GM10248 (cell line): ENCODE measurements at regions not wholly inside any gene's neighbourhood (a gene's known extent, or its start where the extent isn't known, plus 50 kb on each side); places are given as distances from the start of the nearest gene placed in this dataset.

ENCODE experiments used
- CTCF ChIA-PET: fragments of 300-600 bp; sonication (Branson Sonifier 250); formaldehyde crosslinking; extraction: SDS; loops from one replicate; lab custom pipeline; 2021; ENCODE audit warnings: antibody characterized with exemption; lab: Yijun Ruan, JAX
- POLR2A ChIA-PET: fragments of 350-650 bp; sonication (Branson Sonifier 250); formaldehyde crosslinking; extraction: SDS; loops from one replicate; lab custom pipeline; 2020; ENCODE audit warnings: antibody characterized with exemption; lab: Yijun Ruan, JAX
- DNase-seq: peaks from one replicate; pipeline ENCODE4 v3.0.0; 2012; ENCODE audit errors: extremely low spot score
- TF ChIP-seq, protein P1 (sequence below): IDR thresholded peaks from 2 replicates; pipeline ENCODE4 v1.5.1; 2012; ENCODE audit warnings: mild to moderate bottlenecking, low read depth; ENCODE audit errors: extremely low read depth, missing control alignments, control extremely low read depth

DNA sequence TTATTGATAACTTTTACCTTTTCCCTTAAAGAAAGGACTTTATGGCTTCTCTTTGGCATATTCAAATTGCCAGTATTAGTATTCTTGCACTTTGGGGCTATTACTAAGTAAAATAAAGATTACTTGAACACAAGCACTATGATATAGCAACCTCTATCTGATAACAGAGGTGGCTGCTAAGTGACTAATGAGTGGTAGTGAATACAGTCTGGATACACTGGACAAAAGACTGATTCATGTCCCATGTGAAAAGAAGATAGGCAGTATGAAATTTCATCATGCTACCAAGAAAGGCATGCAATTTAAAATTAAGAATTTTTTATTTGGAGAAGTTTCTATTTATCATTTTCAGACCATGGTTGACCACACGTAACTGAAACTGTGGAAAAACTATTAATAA, 399.9 kb downstream of the FSCB start:
- DNase-seq, result no peak
- ChIA-PET CTCF (no interaction called here), POLR2A (no interaction called here)
- TF ChIP-seq, protein P1, sequence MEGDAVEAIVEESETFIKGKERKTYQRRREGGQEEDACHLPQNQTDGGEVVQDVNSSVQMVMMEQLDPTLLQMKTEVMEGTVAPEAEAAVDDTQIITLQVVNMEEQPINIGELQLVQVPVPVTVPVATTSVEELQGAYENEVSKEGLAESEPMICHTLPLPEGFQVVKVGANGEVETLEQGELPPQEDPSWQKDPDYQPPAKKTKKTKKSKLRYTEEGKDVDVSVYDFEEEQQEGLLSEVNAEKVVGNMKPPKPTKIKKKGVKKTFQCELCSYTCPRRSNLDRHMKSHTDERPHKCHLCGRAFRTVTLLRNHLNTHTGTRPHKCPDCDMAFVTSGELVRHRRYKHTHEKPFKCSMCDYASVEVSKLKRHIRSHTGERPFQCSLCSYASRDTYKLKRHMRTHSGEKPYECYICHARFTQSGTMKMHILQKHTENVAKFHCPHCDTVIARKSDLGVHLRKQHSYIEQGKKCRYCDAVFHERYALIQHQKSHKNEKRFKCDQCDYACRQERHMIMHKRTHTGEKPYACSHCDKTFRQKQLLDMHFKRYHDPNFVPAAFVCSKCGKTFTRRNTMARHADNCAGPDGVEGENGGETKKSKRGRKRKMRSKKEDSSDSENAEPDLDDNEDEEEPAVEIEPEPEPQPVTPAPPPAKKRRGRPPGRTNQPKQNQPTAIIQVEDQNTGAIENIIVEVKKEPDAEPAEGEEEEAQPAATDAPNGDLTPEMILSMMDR, result no peak

DNA sequence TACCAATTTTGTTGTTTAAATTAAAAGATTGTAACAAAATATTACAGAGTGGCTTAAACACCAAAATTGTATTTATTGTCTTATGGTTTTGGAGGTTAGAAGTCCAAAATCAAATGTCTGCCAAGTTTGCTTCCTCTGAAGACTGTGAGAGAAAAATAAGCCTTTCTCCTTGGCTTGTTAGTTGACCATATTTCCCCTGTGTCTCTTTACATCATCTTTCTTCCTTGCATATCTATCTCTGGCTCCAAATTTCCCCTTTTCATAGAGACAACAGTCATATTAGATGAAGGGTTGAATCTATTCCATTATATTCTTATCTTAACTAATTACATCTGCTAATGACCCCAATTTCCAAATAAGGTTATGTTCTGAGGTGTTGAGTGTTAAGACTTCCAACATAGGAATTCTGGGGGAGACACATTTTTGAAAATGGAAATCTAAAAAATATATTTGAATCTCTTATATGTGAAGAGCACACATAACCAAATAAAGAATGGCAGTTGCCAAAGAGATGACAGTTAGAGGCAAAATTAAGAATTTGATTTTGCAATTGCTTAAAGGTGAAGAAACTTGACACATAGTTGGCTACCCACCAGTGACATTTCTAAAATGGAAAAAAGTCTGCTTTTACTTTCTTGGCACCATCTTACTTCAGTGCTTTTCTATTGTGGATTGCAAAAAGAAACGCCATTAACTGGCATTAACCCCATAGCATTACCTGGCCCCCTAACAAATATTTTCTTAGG, 407.2 kb downstream of the FSCB start:
- TF ChIP-seq, protein P1, result no peak
- POLR2A ChIA-PET, result no interaction called here
- DNase-seq, result no peak
- CTCF ChIA-PET, result no interaction called here

DNA sequence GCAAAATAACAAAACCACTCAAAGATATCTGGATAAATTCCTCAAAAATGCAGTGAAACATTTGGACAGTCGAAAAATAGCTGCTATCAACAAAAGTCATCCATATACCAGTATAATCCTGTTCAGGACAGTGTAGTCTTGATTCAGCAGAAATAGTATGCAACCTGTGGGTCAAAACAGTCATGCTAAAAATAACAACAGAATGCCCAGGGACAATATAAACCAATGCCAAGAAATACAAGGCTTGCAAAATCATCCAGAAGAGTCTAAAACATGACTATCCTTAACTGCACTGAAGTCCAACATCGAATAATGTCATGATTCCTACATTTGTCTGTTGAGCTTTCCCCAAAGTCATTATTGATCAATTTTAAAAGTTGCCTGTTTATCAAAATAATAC, 425.9 kb downstream of the FSCB start:
- ChIA-PET POLR2A (no interaction called here), CTCF (no interaction called here)
- DNase-seq, result no peak
- TF ChIP-seq, protein P1, result no peak

DNA sequence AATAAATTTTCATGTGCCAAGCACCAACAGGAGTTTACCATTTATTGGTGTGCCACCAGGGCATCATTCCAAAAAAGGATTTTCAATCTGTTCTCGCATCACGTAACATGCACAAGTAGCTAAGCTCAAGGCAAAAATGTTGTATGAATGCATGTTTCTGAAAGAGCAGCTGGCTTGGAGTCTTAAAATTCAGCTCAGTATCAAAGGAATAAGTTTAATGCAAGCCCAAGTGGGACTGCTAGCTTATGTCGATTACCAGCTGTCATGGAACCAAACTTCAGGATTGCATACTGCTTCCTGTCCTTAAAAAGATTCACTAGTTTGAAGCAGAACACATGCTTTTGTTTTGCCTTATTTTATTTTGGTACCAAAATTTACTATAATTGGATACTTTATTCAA, 437.0 kb downstream of the FSCB start:
- no peak for DNase-seq
- TF ChIP-seq, protein P1, result no peak
- ChIA-PET POLR2A (no interaction called here), CTCF (interaction anchor here (0.8 kb wide), 1 partner anchor 8 kb away, joined by 3 read pairs; no protein-coding TSS in a partner anchor)

DNA sequence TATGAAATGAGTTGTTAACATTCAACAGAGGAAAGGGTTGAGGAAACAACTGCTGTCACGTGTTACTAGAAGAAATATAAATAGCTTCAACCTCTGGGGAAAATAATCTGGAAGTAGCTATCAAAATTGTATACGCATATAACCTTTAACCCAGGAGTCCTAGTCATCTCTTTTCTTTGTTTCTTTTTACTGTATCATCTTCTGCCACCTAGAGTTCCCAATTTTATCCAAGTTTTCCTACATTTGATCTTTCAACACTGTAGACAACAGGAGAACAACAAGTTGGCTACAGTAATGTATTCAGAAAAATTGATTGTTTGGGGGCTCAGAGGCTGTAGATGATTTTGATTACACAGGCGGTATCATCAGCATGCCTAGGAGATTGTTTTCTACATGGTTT, 453.7 kb downstream of the FSCB start:
- ChIA-PET CTCF (no interaction called here), POLR2A (no interaction called here)
- no peak for DNase-seq
- TF ChIP-seq, protein P1, result no peak

DNA sequence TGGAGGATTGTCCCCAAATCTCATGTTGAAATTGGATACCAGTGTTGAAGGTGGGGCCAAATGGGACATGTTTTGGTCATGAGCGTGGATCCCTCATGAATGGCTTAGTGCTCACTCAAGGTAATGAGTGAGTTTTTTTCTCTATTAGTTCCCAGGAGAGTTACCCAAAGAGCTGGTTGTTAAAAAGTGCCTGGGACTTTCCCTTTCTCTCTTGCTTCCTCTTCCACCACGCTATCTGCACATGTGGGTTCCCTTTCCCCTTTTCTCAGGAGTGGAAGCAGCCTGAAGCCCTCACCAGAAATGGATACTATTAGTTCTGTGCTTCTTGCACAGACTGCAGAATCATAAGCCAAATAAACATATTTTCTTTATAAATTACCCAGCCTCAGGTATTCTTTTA, 465.4 kb downstream of the FSCB start:
- POLR2A ChIA-PET, result no interaction called here
- no peak for DNase-seq
- TF ChIP-seq, protein P1, result no peak
- CTCF ChIA-PET, result no interaction called here
